ENCODE measurements at regions not wholly inside any gene's neighbourhood (a gene's known extent, or its start where the extent isn't known, plus 50 kb on each side); places are given as distances from the start of the nearest gene placed in this dataset.

GRCh38 chr2:31729065-31729439 lies 148.3 kb upstream of the SRD5A2 start:
- ATAC-seq (no peak), FAIRE-seq (no peak), DNase-seq (no peak)
- intact Hi-C loops (cut with DNase I), result no loop called here
- TF ChIP-seq CTCF (IDR thresholded peaks at IDR 0.05), result no peak
- peaks cover 0 to 4% (median 0%) of the 10 kb centered on the region in 4 donors for H3K9me3 ChIP-seq
- H3K4me3 ChIP-seq, result no peak overlapping the region
- WGBS, 2 donors, result 61 to 73% methylated on average over 2 of the region's 2 CpGs
- no peaks in the 10 kb centered on the region for H3K27me3 ChIP-seq
- no peaks in the 10 kb centered on the region for H3K36me3 ChIP-seq
- no peak overlapping the region for H3K27ac ChIP-seq
- H3K4me1 ChIP-seq, result no peaks in the 10 kb centered on the region

GRCh38 chr2:31728406-31729064 lies 147.8 kb upstream of the SRD5A2 start:
- 71 to 89% methylated on average over 2 of the region's 2 CpGs for WGBS, 2 donors
- no peak for DNase-seq
- no peaks in the 10 kb centered on the region for H3K36me3 ChIP-seq
- FAIRE-seq, result no peak
- no peaks in the 10 kb centered on the region for H3K27me3 ChIP-seq
- no peak for TF ChIP-seq CTCF (IDR thresholded peaks at IDR 0.05)
- H3K27ac ChIP-seq, result no peak overlapping the region
- no peak for ATAC-seq
- no peak overlapping the region for H3K4me3 ChIP-seq
- no peaks in the 10 kb centered on the region for H3K4me1 ChIP-seq
- peaks cover 0 to 4% (median 0%) of the 10 kb centered on the region in 4 donors for H3K9me3 ChIP-seq
- intact Hi-C loops (cut with DNase I), result no loop called here

- intact Hi-C loops (cut with DNase I), result no loop called here
- 87 to 88% methylated on average over 2 of the region's 2 CpGs for WGBS, 2 donors
- Histone ChIP-seq H3K4me1 (no peaks in the 10 kb centered on the region), H3K27me3 (no peaks in the 10 kb centered on the region), H3K27ac (no peak overlapping the region), H3K36me3 (no peaks in the 10 kb centered on the region), H3K4me3 (no peak overlapping the region), H3K9me3 (peaks cover 0 to 4% (median 0%) of the 10 kb centered on the region in 4 donors)
- no peak for ATAC-seq
- TF ChIP-seq CTCF (IDR thresholded peaks at IDR 0.05), result no peak
- no peak for DNase-seq
- no peak for FAIRE-seq
Observed at GRCh38 chr2:31726457-31726856, 145.7 kb upstream of the SRD5A2 start.

GRCh38 chr2:31725444-31725843 lies 144.7 kb upstream of the SRD5A2 start:
- no peak for DNase-seq
- Histone ChIP-seq H3K4me1 (no peaks in the 10 kb centered on the region), H3K9me3 (peaks cover 0 to 1% (median 0%) of the 10 kb centered on the region in 4 donors), H3K4me3 (no peak overlapping the region), H3K27me3 (no peaks in the 10 kb centered on the region), H3K27ac (no peak overlapping the region), H3K36me3 (no peaks in the 10 kb centered on the region)
- FAIRE-seq, result no peak
- intact Hi-C loops (cut with DNase I), result no loop called here
- no peak for ATAC-seq
- TF ChIP-seq CTCF (IDR thresholded peaks at IDR 0.05), result no peak
- WGBS, 2 donors, result 69 to 84% methylated on average over 3 of the region's 3 CpGs

- no peak for ATAC-seq
- Histone ChIP-seq H3K36me3 (no peaks in the 10 kb centered on the region), H3K4me1 (no peaks in the 10 kb centered on the region), H3K27ac (no peak overlapping the region), H3K27me3 (no peaks in the 10 kb centered on the region), H3K4me3 (no peak overlapping the region), H3K9me3 (no peaks in the 10 kb centered on the region)
- intact Hi-C loops (cut with DNase I), result no loop called here
- no peak for DNase-seq
- no peak for TF ChIP-seq CTCF (IDR thresholded peaks at IDR 0.05)
- FAIRE-seq, result no peak
Observed at GRCh38 chr2:31711737-31712136, 131.0 kb upstream of the SRD5A2 start.

All from pancreas (tissue), 10 donors.